Spleen (tissue), 11 donors: ENCODE measurements at regions not wholly inside any gene's neighbourhood (a gene's known extent, or its start where the extent isn't known, plus 50 kb on each side); places are given as distances from the start of the nearest gene placed in this dataset.

Experiments used
- DNase-seq: peaks from one replicate; pipeline ENCODE4 v3.0.0-alpha.2; 2020
- H3K27ac ChIP-seq, 8 donors: fragments of 200-600 bp; sonication (generic) in 7 of 8; 1 replicate in 4 of 8; 2 replicates in 4 of 8; pipeline versions ENCODE4 v1.5.0 to v1.8.0; 2016 to 2021; ENCODE audit warnings: inconsistent platforms in 4 of 8, mild to moderate bottlenecking in 4 of 8, moderate library complexity in 1 of 8
- H3K27me3 ChIP-seq, 7 donors: fragments of 200-600 bp; sonication (generic) in 6 of 7; replicated peaks in 1 of 7; 1 replicate in 4 of 7; 2 replicates in 3 of 7; pipeline versions ENCODE4 v1.5.0 to v1.8.0; 2016 to 2021; ENCODE audit warnings: inconsistent platforms in 3 of 7, mild to moderate bottlenecking in 1 of 7
- H3K36me3 ChIP-seq, 6 donors: fragments of 200-600 bp; sonication (generic) in 5 of 6; 1 replicate in 4 of 6; 2 replicates in 2 of 6; pipeline versions ENCODE4 v1.5.0 to v1.8.0; 2016 to 2021; ENCODE audit warnings: inconsistent platforms in 2 of 6
- H3K4me1 ChIP-seq, 6 donors: fragments of 200-600 bp; sonication (generic) in 5 of 6; 1 replicate in 3 of 6; 2 replicates in 3 of 6; pipeline versions ENCODE4 v1.5.0 to v1.8.0; 2016 to 2021; ENCODE audit warnings: inconsistent platforms in 3 of 6
- H3K4me3 ChIP-seq, 8 donors: fragments of 200-600 bp; sonication (generic) in 7 of 8; 1 replicate in 4 of 8; 2 replicates in 4 of 8; pipeline versions ENCODE4 v1.5.0 to v1.8.0; 2016 to 2021; ENCODE audit warnings: inconsistent platforms in 4 of 8, mild to moderate bottlenecking in 4 of 8, moderate library complexity in 2 of 8
- H3K9me3 ChIP-seq, 8 donors: fragments of 200-600 bp; sonication (generic) in 7 of 8; 1 replicate in 4 of 8; 2 replicates in 4 of 8; pipeline versions ENCODE4 v1.5.0 to v1.8.0; 2016 to 2021; ENCODE audit warnings: inconsistent platforms in 4 of 8
- CTCF ChIP-seq, 11 experiments: fragments of 200-600 bp in 7 of 11; fragments of 450-650 bp in 4 of 11; sonication (generic) in 4 of 11; IDR thresholded peaks in 8 of 11; conservative IDR thresholded peaks in 3 of 11; 1 replicate in 7 of 11; 2 replicates in 4 of 11; pipeline versions ENCODE4 v1.4.0 to v1.8.0; 2016 to 2021; ENCODE audit warnings: antibody characterized with exemption in 11 of 11, inconsistent platforms in 4 of 11, mild to moderate bottlenecking in 1 of 11
- POLR2A ChIP-seq, 3 donors: fragments of 450-650 bp; IDR thresholded peaks; one replicate each; pipeline ENCODE4 v1.5.1; 2017; ENCODE audit warnings: antibody characterized with exemption in 3 of 3, mild to moderate bottlenecking in 1 of 3
- POLR2AphosphoS5 ChIP-seq, 3 donors: sonication (generic); formaldehyde crosslinking; IDR thresholded peaks; one replicate each; pipeline ENCODE4 v1.5.1; 2017; ENCODE audit warnings: antibody characterized with exemption in 3 of 3
- WGBS, 5 donors: extraction: QIAGEN DNeasy Blood & Tissue Kit in 3 of 5; methylation state at CpG; one replicate each; pipeline versions ENCODE4 v1.1.5 to v1.1.7; 2013 to 2018; 5-methylcytosine and 5-hydroxymethylcytosine counted together
- intact Hi-C: fragments of 100-400 bp; cut with DNase I; formaldehyde crosslinking; loops from one replicate; pipeline ENCODE4 v1.15.0; 2023; ENCODE audit warnings: low total_unique reads
- donor health status: healthy with polysubstance abuse.
- donor health status: DM: no; HTN: no; CAD: no; lungs with moderate emphysema.
- donor health status: DM: no; HTN: no; CAD: no.
- donor health status: Bipolar disorder and iron deficiency.
- donor health status: healthy.
- donor health status: DM: no; HTN: no; CAD: no.
- donor health status: DM: yes; HTN: yes; CAD: no.

GRCh38 chr1:208741296-208741695 lies 497.1 kb upstream of the PLXNA2 start:
- TF ChIP-seq CTCF (IDR thresholded peaks at IDR 0.05 in 8 of 11, conservative IDR thresholded peaks at IDR 0.05 in 3 of 11) (no peak), POLR2AphosphoS5 (IDR thresholded peaks at IDR 0.05) (no peak), POLR2A (IDR thresholded peaks at IDR 0.05) (no peak)
- WGBS, 5 donors, result 82 to 91% (median 86%) methylated on average over 3 of the region's 3 CpGs
- intact Hi-C loops, result no loop called here

GRCh38 chr1:208743361-208743760 lies 499.2 kb upstream of the PLXNA2 start:
- no peak overlapping the region for H3K27ac ChIP-seq
- no peaks in the 10 kb centered on the region for H3K27me3 ChIP-seq
- 87 to 94% (median 91%) methylated on average over 5 of the region's 5 CpGs for WGBS, 5 donors
- DNase-seq, result no peak
- peaks cover 0 to 12% (median 3%) of the 10 kb centered on the region in 8 donors for H3K9me3 ChIP-seq
- intact Hi-C loops, result no loop called here
- H3K4me3 ChIP-seq, result no peak overlapping the region
- no peak for TF ChIP-seq POLR2A (IDR thresholded peaks at IDR 0.05)
- no peak for TF ChIP-seq CTCF (IDR thresholded peaks at IDR 0.05 in 8 of 11, conservative IDR thresholded peaks at IDR 0.05 in 3 of 11)
- no peak for TF ChIP-seq POLR2AphosphoS5 (IDR thresholded peaks at IDR 0.05)
- no peaks in the 10 kb centered on the region for H3K4me1 ChIP-seq
- no peaks in the 10 kb centered on the region for H3K36me3 ChIP-seq

More at GRCh38 chr1:208741296-208741695, 497.1 kb upstream of the PLXNA2 start:
- no peaks in the 10 kb centered on the region for H3K27me3 ChIP-seq
- H3K9me3 ChIP-seq, result peaks cover 0 to 21% (median 0%) of the 10 kb centered on the region in 8 donors
- H3K4me1 ChIP-seq, result no peaks in the 10 kb centered on the region
- H3K36me3 ChIP-seq, result no peaks in the 10 kb centered on the region
- H3K4me3 ChIP-seq, result no peak overlapping the region
- DNase-seq, result no peak
- H3K27ac ChIP-seq, result no peak overlapping the region

- Histone ChIP-seq H3K4me1 (no peaks in the 10 kb centered on the region), H3K27ac (no peak overlapping the region), H3K27me3 (no peaks in the 10 kb centered on the region), H3K36me3 (no peaks in the 10 kb centered on the region), H3K4me3 (no peak overlapping the region), H3K9me3 (peaks cover 0 to 5% (median 0%) of the 10 kb centered on the region in 8 donors)
- intact Hi-C loops, result no loop called here
- WGBS, 5 donors, result 7 to 11% (median 9%) methylated on average over 6 of the region's 6 CpGs
- TF ChIP-seq CTCF (IDR thresholded peaks at IDR 0.05 in 8 of 11, conservative IDR thresholded peaks at IDR 0.05 in 3 of 11) (no peak), POLR2A (IDR thresholded peaks at IDR 0.05) (no peak), POLR2AphosphoS5 (IDR thresholded peaks at IDR 0.05) (no peak)
- DNase-seq, result no peak
These were observed 503.8 kb upstream of the PLXNA2 start for GRCh38 chr1:208747979-208748378.

- H3K4me1 ChIP-seq, result no peaks in the 10 kb centered on the region
- WGBS, 5 donors, result 74 to 82% (median 80%) methylated on average over 6 of the region's 6 CpGs
- H3K9me3 ChIP-seq, result peaks cover 0 to 5% (median 0%) of the 10 kb centered on the region in 8 donors
- no peak overlapping the region for H3K27ac ChIP-seq
- intact Hi-C loops, result no loop called here
- no peaks in the 10 kb centered on the region for H3K27me3 ChIP-seq
- no peak overlapping the region for H3K4me3 ChIP-seq
- H3K36me3 ChIP-seq, result no peaks in the 10 kb centered on the region
- TF ChIP-seq CTCF (IDR thresholded peaks at IDR 0.05 in 8 of 11, conservative IDR thresholded peaks at IDR 0.05 in 3 of 11), result no peak
- TF ChIP-seq POLR2A (IDR thresholded peaks at IDR 0.05), result no peak
- no peak for TF ChIP-seq POLR2AphosphoS5 (IDR thresholded peaks at IDR 0.05)
- DNase-seq, result no peak
These were observed 504.4 kb upstream of the PLXNA2 start for GRCh38 chr1:208748387-208749165.
